GM23338 (cell line): ENCODE measurements at regions not wholly inside any gene's neighbourhood (a gene's known extent, or its start where the extent isn't known, plus 50 kb on each side); places are given as distances from the start of the nearest gene placed in this dataset.

Experiments used
- ATAC-seq: fragments of 200-7000 bp; cut with Tn5 transposase; 3 replicates; pipeline ENCODE4 v1.9.1; 2020
- DNase-seq: peaks from one replicate; pipeline ENCODE4 v3.0.0-alpha.2; 2015; ENCODE audit warnings: low spot score
- H2AFZ ChIP-seq: fragments of 200-600 bp; sonication (generic); 2 replicates; pipeline ENCODE4 v1.8.0; 2016; ENCODE audit warnings: antibody characterized with exemption, mild to moderate bottlenecking, moderate library complexity
- H3F3A ChIP-seq: fragments of 200-600 bp; sonication (generic); replicated peaks from 2 replicates; pipeline ENCODE4 v1.8.0; 2017; ENCODE audit warnings: antibody characterized with exemption, mixed run types, low read depth
- H3K27ac ChIP-seq: fragments of 200-600 bp; sonication (generic); 2 replicates; pipeline ENCODE4 v1.6.1; 2016; ENCODE audit warnings: low read depth
- H3K27me3 ChIP-seq: fragments of 200-600 bp; sonication (generic); 2 replicates; pipeline ENCODE4 v1.8.0; 2016; ENCODE audit warnings: mild to moderate bottlenecking, mixed run types, moderate library complexity; ENCODE audit not compliant: insufficient read depth
- H3K36me3 ChIP-seq: fragments of 200-600 bp; sonication (generic); 2 replicates; pipeline ENCODE4 v1.8.0; 2016; ENCODE audit warnings: mild to moderate bottlenecking; ENCODE audit not compliant: insufficient read depth
- H3K4me1 ChIP-seq: fragments of 200-600 bp; sonication (generic); 2 replicates; pipeline ENCODE4 v1.8.0; 2016; ENCODE audit warnings: mild to moderate bottlenecking, moderate library complexity; ENCODE audit not compliant: insufficient read depth
- H3K4me2 ChIP-seq: fragments of 200-600 bp; sonication (generic); 2 replicates; pipeline ENCODE4 v1.7.1; 2017; ENCODE audit warnings: mixed run types
- H3K4me3 ChIP-seq: fragments of 200-600 bp; sonication (generic); 2 replicates; pipeline ENCODE4 v1.6.1; 2016; ENCODE audit warnings: mixed run types
- H3K79me2 ChIP-seq: fragments of 200-600 bp; sonication (generic); replicated peaks from 2 replicates; pipeline ENCODE4 v1.8.0; 2017; ENCODE audit warnings: mild to moderate bottlenecking; ENCODE audit not compliant: insufficient read depth
- H3K9me2 ChIP-seq: fragments of 200-600 bp; sonication (generic); 2 replicates; pipeline ENCODE4 v1.8.0; 2017; ENCODE audit not compliant: insufficient read depth
- H4K20me1 ChIP-seq: fragments of 200-600 bp; sonication (generic); replicated peaks from 2 replicates; pipeline ENCODE4 v1.8.0; 2017; ENCODE audit warnings: mild to moderate bottlenecking; ENCODE audit not compliant: insufficient read depth
- H3K27ac Mint-ChIP-seq: 2 replicates; pipeline ENCODE4 v1.8.0; 2020; ENCODE audit warnings: inconsistent platforms, mild to moderate bottlenecking, moderate library complexity, mixed read lengths
- H3K27me3 Mint-ChIP-seq: 3 replicates; pipeline ENCODE4 v1.8.0; 2022; ENCODE audit warnings: low read depth, mild to moderate bottlenecking, moderate library complexity, mixed read lengths, inconsistent platforms; ENCODE audit not compliant: insufficient read depth, poor library complexity
- H3K36me3 Mint-ChIP-seq: 3 replicates; pipeline ENCODE4 v1.8.0; 2021; ENCODE audit warnings: low read depth, mild to moderate bottlenecking, inconsistent platforms, moderate library complexity, mixed read lengths
- H3K4me1 Mint-ChIP-seq: 3 replicates; pipeline ENCODE4 v1.8.0; 2020; ENCODE audit warnings: mild to moderate bottlenecking, inconsistent platforms, mixed read lengths
- H3K4me3 Mint-ChIP-seq: 3 replicates; pipeline ENCODE4 v1.8.0; 2021; ENCODE audit warnings: moderate library complexity, mild to moderate bottlenecking, inconsistent platforms, mixed read lengths
- H3K9me3 Mint-ChIP-seq: 3 replicates; pipeline ENCODE4 v1.8.0; 2020; ENCODE audit warnings: moderate library complexity, mild to moderate bottlenecking, inconsistent platforms, mixed read lengths
- CREB1 ChIP-seq: fragments of 250-450 bp; sonication (Bioruptor Pico); IDR thresholded peaks from 2 replicates; pipeline ENCODE4 v1.5.0; 2020; ENCODE audit warnings: low read depth, mild to moderate bottlenecking, moderate library complexity
- EZH2 ChIP-seq: fragments of 200-600 bp; sonication (generic); IDR thresholded peaks from one replicate; pipeline ENCODE4 v1.8.0; 2017; ENCODE audit warnings: antibody characterized with exemption, mild to moderate bottlenecking, low read depth; ENCODE audit not compliant: unreplicated experiment
- EZH2phosphoT487 ChIP-seq: fragments of 200-600 bp; sonication (generic); IDR thresholded peaks from one replicate; pipeline ENCODE4 v1.8.1; 2018; ENCODE audit warnings: antibody characterized with exemption; ENCODE audit not compliant: unreplicated experiment
- JUNB ChIP-seq: IDR thresholded peaks from one replicate; pipeline ENCODE4 v1.6.1; 2016; ENCODE audit warnings: antibody characterized with exemption; ENCODE audit not compliant: unreplicated experiment
- NANOG ChIP-seq: IDR thresholded peaks from 2 replicates; pipeline ENCODE4 v1.6.1; 2016; ENCODE audit warnings: antibody characterized with exemption, borderline replicate concordance
- POLR2AphosphoS5 ChIP-seq: IDR thresholded peaks from 2 replicates; pipeline ENCODE4 v1.6.1; 2016; ENCODE audit warnings: antibody characterized with exemption, low read depth
- STAT1 ChIP-seq: IDR thresholded peaks from one replicate; pipeline ENCODE4 v1.6.1; 2016; ENCODE audit warnings: antibody characterized with exemption; ENCODE audit not compliant: unreplicated experiment
- ZNF114 ChIP-seq: fragments of 250-450 bp; sonication (Bioruptor Pico); IDR thresholded peaks from 2 replicates; pipeline ENCODE4 v1.5.0; 2020; ENCODE audit warnings: mild to moderate bottlenecking, moderate library complexity
- ZNF331 ChIP-seq: fragments of 250-450 bp; sonication (Bioruptor Pico); IDR thresholded peaks from 2 replicates; pipeline ENCODE4 v1.5.0; 2020; ENCODE audit warnings: low read depth, mild to moderate bottlenecking, moderate library complexity
- TF ChIP-seq, protein P1 (sequence below): fragments of 250-450 bp; sonication (Bioruptor Pico); IDR thresholded peaks from 2 replicates; pipeline ENCODE4 v1.5.0; 2020; ENCODE audit warnings: mild to moderate bottlenecking, moderate library complexity
- TF ChIP-seq, protein P2 (sequence below): IDR thresholded peaks from 2 replicates; pipeline ENCODE4 v1.6.1; 2016; ENCODE audit warnings: antibody characterized with exemption
- TF ChIP-seq, protein P3 (sequence below): IDR thresholded peaks from one replicate; pipeline ENCODE4 v1.6.1; 2018; ENCODE audit warnings: antibody characterized with exemption; ENCODE audit not compliant: unreplicated experiment
- TF ChIP-seq, protein P4 (sequence below), 2 experiments: fragments of 200-600 bp in 1 of 2; sonication (generic) in 1 of 2; conservative IDR thresholded peaks; 2 replicates each; pipeline versions ENCODE4 v1.5.1 to v1.6.1; 2016 to 2017; ENCODE audit warnings: antibody characterized with exemption in 2 of 2, low read depth in 2 of 2, mild to moderate bottlenecking in 2 of 2, moderate library complexity in 1 of 2

DNA sequence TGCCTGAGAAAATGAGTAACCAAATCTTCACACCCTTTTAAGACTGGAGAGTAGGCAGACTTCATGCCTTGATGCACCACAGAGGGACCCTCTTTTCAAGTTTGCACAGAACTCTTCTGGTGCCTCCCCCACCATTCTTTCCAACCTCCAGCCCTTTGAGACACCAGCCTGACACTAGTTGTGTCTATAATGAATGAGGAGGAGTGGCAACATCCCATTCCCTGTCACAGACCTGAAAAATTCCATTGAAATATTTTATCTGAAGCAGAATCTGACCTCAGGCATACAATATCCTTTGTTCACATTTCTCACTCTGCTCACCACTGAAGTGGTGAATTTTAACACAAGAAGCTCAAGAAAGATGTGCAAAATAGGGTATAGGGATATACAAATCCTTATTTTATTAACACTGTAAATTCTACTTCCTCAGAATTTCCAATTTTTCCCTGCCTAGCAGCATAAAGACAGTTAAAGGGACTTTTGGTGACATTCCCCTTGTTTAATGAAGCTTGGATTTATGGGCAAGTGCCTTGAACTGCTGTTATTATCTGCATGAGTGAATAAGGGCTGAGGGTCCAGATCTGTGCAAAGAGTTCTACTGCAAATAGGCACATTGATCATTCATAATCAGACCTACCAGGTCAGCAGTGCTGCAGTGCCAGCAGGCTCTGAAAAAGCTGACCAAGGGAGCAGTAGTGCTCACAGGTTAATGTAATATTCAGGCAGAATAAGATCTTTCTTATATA lies 149.9 kb upstream of the PAQR3 start:
- no peak overlapping the region for H3K27ac Mint-ChIP-seq
- H3K27ac ChIP-seq = no peak overlapping the region

More for the DNA sequence above, 149.9 kb upstream of the PAQR3 start:
- DNase-seq (no peak), ATAC-seq (no peak)
- H3K27me3 ChIP-seq = no peaks in the 10 kb centered on the region
- Mint-ChIP-seq H3K36me3 (no peaks in the 10 kb centered on the region), H3K27me3 (no peaks in the 10 kb centered on the region), H3K4me3 (no peak overlapping the region), H3K4me1 (no peaks in the 10 kb centered on the region), H3K9me3 (no peaks in the 10 kb centered on the region)
- H2AFZ ChIP-seq = no peak overlapping the region
- no peaks in the 10 kb centered on the region for H3K36me3 ChIP-seq
- no peaks in the 10 kb centered on the region for H3K79me2 ChIP-seq
- H3K4me3 ChIP-seq = no peak overlapping the region
- H3K4me1 ChIP-seq = no peaks in the 10 kb centered on the region
- H3K9me2 ChIP-seq = no peaks in the 10 kb centered on the region
- no peak overlapping the region for H3K4me2 ChIP-seq
- H4K20me1 ChIP-seq = no peaks in the 10 kb centered on the region
- no peaks in the 10 kb centered on the region for H3F3A ChIP-seq
- TF ChIP-seq NANOG = no peak
- no peak for TF ChIP-seq EZH2phosphoT487
- no peak for TF ChIP-seq CREB1 (CRISPR knock-in tag)
- no peak for TF ChIP-seq ZNF331 (CRISPR knock-in tag)
- no peak for TF ChIP-seq EZH2
- TF ChIP-seq, protein P1, sequence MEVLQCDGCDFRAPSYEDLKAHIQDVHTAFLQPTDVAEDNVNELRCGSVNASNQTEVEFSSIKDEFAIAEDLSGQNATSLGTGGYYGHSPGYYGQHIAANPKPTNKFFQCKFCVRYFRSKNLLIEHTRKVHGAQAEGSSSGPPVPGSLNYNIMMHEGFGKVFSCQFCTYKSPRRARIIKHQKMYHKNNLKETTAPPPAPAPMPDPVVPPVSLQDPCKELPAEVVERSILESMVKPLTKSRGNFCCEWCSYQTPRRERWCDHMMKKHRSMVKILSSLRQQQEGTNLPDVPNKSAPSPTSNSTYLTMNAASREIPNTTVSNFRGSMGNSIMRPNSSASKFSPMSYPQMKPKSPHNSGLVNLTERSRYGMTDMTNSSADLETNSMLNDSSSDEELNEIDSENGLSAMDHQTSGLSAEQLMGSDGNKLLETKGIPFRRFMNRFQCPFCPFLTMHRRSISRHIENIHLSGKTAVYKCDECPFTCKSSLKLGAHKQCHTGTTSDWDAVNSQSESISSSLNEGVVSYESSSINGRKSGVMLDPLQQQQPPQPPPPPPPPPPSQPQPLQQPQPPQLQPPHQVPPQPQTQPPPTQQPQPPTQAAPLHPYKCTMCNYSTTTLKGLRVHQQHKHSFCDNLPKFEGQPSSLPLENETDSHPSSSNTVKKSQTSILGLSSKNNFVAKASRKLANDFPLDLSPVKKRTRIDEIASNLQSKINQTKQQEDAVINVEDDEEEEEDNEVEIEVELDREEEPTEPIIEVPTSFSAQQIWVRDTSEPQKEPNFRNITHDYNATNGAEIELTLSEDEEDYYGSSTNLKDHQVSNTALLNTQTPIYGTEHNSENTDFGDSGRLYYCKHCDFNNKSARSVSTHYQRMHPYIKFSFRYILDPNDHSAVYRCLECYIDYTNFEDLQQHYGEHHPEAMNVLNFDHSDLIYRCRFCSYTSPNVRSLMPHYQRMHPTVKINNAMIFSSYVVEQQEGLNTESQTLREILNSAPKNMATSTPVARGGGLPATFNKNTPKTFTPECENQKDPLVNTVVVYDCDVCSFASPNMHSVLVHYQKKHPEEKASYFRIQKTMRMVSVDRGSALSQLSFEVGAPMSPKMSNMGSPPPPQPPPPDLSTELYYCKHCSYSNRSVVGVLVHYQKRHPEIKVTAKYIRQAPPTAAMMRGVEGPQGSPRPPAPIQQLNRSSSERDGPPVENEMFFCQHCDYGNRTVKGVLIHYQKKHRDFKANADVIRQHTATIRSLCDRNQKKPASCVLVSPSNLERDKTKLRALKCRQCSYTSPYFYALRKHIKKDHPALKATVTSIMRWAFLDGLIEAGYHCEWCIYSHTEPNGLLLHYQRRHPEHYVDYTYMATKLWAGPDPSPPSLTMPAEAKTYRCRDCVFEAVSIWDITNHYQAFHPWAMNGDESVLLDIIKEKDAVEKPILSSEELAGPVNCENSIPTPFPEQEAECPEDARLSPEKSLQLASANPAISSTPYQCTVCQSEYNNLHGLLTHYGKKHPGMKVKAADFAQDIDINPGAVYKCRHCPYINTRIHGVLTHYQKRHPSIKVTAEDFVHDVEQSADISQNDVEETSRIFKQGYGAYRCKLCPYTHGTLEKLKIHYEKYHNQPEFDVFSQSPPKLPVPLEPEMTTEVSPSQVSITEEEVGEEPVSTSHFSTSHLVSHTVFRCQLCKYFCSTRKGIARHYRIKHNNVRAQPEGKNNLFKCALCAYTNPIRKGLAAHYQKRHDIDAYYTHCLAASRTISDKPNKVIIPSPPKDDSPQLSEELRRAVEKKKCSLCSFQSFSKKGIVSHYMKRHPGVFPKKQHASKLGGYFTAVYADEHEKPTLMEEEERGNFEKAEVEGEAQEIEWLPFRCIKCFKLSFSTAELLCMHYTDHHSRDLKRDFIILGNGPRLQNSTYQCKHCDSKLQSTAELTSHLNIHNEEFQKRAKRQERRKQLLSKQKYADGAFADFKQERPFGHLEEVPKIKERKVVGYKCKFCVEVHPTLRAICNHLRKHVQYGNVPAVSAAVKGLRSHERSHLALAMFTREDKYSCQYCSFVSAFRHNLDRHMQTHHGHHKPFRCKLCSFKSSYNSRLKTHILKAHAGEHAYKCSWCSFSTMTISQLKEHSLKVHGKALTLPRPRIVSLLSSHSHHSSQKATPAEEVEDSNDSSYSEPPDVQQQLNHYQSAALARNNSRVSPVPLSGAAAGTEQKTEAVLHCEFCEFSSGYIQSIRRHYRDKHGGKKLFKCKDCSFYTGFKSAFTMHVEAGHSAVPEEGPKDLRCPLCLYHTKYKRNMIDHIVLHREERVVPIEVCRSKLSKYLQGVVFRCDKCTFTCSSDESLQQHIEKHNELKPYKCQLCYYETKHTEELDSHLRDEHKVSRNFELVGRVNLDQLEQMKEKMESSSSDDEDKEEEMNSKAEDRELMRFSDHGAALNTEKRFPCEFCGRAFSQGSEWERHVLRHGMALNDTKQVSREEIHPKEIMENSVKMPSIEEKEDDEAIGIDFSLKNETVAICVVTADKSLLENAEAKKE (CRISPR knock-in tag) = no peak
- no peak for TF ChIP-seq STAT1
- no peak for TF ChIP-seq POLR2AphosphoS5
- no peak for TF ChIP-seq ZNF114 (CRISPR knock-in tag)
- TF ChIP-seq, protein P2, sequence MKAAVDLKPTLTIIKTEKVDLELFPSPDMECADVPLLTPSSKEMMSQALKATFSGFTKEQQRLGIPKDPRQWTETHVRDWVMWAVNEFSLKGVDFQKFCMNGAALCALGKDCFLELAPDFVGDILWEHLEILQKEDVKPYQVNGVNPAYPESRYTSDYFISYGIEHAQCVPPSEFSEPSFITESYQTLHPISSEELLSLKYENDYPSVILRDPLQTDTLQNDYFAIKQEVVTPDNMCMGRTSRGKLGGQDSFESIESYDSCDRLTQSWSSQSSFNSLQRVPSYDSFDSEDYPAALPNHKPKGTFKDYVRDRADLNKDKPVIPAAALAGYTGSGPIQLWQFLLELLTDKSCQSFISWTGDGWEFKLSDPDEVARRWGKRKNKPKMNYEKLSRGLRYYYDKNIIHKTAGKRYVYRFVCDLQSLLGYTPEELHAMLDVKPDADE = no peak
- TF ChIP-seq JUNB = no peak
- TF ChIP-seq, protein P3, sequence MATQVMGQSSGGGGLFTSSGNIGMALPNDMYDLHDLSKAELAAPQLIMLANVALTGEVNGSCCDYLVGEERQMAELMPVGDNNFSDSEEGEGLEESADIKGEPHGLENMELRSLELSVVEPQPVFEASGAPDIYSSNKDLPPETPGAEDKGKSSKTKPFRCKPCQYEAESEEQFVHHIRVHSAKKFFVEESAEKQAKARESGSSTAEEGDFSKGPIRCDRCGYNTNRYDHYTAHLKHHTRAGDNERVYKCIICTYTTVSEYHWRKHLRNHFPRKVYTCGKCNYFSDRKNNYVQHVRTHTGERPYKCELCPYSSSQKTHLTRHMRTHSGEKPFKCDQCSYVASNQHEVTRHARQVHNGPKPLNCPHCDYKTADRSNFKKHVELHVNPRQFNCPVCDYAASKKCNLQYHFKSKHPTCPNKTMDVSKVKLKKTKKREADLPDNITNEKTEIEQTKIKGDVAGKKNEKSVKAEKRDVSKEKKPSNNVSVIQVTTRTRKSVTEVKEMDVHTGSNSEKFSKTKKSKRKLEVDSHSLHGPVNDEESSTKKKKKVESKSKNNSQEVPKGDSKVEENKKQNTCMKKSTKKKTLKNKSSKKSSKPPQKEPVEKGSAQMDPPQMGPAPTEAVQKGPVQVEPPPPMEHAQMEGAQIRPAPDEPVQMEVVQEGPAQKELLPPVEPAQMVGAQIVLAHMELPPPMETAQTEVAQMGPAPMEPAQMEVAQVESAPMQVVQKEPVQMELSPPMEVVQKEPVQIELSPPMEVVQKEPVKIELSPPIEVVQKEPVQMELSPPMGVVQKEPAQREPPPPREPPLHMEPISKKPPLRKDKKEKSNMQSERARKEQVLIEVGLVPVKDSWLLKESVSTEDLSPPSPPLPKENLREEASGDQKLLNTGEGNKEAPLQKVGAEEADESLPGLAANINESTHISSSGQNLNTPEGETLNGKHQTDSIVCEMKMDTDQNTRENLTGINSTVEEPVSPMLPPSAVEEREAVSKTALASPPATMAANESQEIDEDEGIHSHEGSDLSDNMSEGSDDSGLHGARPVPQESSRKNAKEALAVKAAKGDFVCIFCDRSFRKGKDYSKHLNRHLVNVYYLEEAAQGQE = no peak
- TF ChIP-seq, protein P4, sequence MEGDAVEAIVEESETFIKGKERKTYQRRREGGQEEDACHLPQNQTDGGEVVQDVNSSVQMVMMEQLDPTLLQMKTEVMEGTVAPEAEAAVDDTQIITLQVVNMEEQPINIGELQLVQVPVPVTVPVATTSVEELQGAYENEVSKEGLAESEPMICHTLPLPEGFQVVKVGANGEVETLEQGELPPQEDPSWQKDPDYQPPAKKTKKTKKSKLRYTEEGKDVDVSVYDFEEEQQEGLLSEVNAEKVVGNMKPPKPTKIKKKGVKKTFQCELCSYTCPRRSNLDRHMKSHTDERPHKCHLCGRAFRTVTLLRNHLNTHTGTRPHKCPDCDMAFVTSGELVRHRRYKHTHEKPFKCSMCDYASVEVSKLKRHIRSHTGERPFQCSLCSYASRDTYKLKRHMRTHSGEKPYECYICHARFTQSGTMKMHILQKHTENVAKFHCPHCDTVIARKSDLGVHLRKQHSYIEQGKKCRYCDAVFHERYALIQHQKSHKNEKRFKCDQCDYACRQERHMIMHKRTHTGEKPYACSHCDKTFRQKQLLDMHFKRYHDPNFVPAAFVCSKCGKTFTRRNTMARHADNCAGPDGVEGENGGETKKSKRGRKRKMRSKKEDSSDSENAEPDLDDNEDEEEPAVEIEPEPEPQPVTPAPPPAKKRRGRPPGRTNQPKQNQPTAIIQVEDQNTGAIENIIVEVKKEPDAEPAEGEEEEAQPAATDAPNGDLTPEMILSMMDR (conservative IDR thresholded peaks at IDR 0.05; ENCODE audit: low read depth in 2 of 2) = no peak
